ENCODE measurements at regions not wholly inside any gene's neighbourhood (a gene's known extent, or its start where the extent isn't known, plus 50 kb on each side); places are given as distances from the start of the nearest gene placed in this dataset.
"Not testable (repeated sequence)": the region's sequence is repeated elsewhere in the genome, so short reads cannot be mapped to it uniquely, and the experiment has no call there.

- DNase-seq, result peak; percentile 15
Observed at GRCh38 chr12:20000229-20000849, 368.0 kb upstream of the PDE3A start.

- no peak for DNase-seq
Observed at GRCh38 chr12:20003252-20003651, 365.1 kb upstream of the PDE3A start.

GRCh38 chr12:20004952-20005351 lies 363.4 kb upstream of the PDE3A start:
- no peak for DNase-seq

GRCh38 chr12:20006871-20007730 lies 361.2 kb upstream of the PDE3A start:
- DNase-seq, result peak; percentile 2

- not testable (repeated sequence) for DNase-seq
Observed at GRCh38 chr12:20009965-20010364, 358.4 kb upstream of the PDE3A start.

- DNase-seq, result peak; percentile 6
Observed at GRCh38 chr12:20011200-20011599, 357.1 kb upstream of the PDE3A start.

GRCh38 chr12:20017802-20018201 lies 350.5 kb upstream of the PDE3A start:
- no peak for DNase-seq

- DNase-seq, result peak; percentile 83
Observed at GRCh38 chr12:20018406-20018805, 349.9 kb upstream of the PDE3A start.

- DNase-seq, result no peak
Observed at GRCh38 chr12:20024194-20024593, 344.1 kb upstream of the PDE3A start.

- no peak for DNase-seq
Observed at GRCh38 chr12:20028033-20028432, 340.3 kb upstream of the PDE3A start.

GRCh38 chr12:20030826-20031225 lies 337.5 kb upstream of the PDE3A start:
- no peak for DNase-seq

- DNase-seq, result no peak
Observed at GRCh38 chr12:20039562-20039961, 328.8 kb upstream of the PDE3A start.

- DNase-seq, result no peak
Observed at GRCh38 chr12:20040184-20040583, 328.2 kb upstream of the PDE3A start.

- DNase-seq, result peak; percentile 85
Observed at GRCh38 chr12:20040831-20041230, 327.5 kb upstream of the PDE3A start.

GRCh38 chr12:20044351-20044750 lies 324.0 kb upstream of the PDE3A start:
- no peak for DNase-seq

GRCh38 chr12:20044846-20045245 lies 323.5 kb upstream of the PDE3A start:
- DNase-seq, result no peak

GRCh38 chr12:20047901-20048300 lies 320.4 kb upstream of the PDE3A start:
- DNase-seq, result no peak

GRCh38 chr12:20050221-20050620 lies 318.1 kb upstream of the PDE3A start:
- peak; percentile 78 for DNase-seq

- peak; percentile 69 for DNase-seq
Observed at GRCh38 chr12:20053782-20054181, 314.6 kb upstream of the PDE3A start.

- no peak for DNase-seq
Observed at GRCh38 chr12:20055856-20056255, 312.5 kb upstream of the PDE3A start.

- DNase-seq, result no peak
Observed at GRCh38 chr12:20057398-20057797, 310.9 kb upstream of the PDE3A start.

GRCh38 chr12:20063116-20063515 lies 305.2 kb upstream of the PDE3A start:
- no peak for DNase-seq

GRCh38 chr12:20077618-20078017 lies 290.7 kb upstream of the PDE3A start:
- no peak for DNase-seq

- no peak for DNase-seq
Observed at GRCh38 chr12:20089077-20089476, 279.3 kb upstream of the PDE3A start.
